RWPE2 (cell line): ENCODE measurements at regions not wholly inside any gene's neighbourhood (a gene's known extent, or its start where the extent isn't known, plus 50 kb on each side); places are given as distances from the start of the nearest gene placed in this dataset.
"Not testable (repeated sequence)": the region's sequence is repeated elsewhere in the genome, so short reads cannot be mapped to it uniquely, and the experiment has no call there.

Source experiments
- ATAC-seq: fragments of 200-7000 bp; cut with Tn5 transposase; 3 replicates; pipeline ENCODE4 v1.9.1; 2021; ENCODE audit warnings: low read depth
- DNase-seq: peaks from one replicate; pipeline ENCODE4 v3.0.0-alpha.2; 2020; ENCODE audit warnings: low spot score
- H3K27ac ChIP-seq: fragments of 450-650 bp; 2 replicates; pipeline ENCODE4 v1.5.1; 2017; ENCODE audit warnings: mild to moderate bottlenecking; ENCODE audit not compliant: poor library complexity, severe bottlenecking
- H3K27me3 ChIP-seq: fragments of 250-450 bp; sonication (Bioruptor Pico); 2 replicates; pipeline ENCODE4 v1.5.1; 2021; ENCODE audit warnings: mild to moderate bottlenecking, moderate library complexity; ENCODE audit not compliant: insufficient read depth, poor library complexity, severe bottlenecking
- H3K36me3 ChIP-seq: fragments of 250-450 bp; sonication (Bioruptor Pico); 2 replicates; pipeline ENCODE4 v1.5.1; 2020; ENCODE audit warnings: low read depth, mild to moderate bottlenecking, moderate library complexity
- H3K4me1 ChIP-seq: fragments of 250-450 bp; sonication (Bioruptor Pico); 2 replicates; pipeline ENCODE4 v1.5.1; 2021; ENCODE audit warnings: mild to moderate bottlenecking, moderate library complexity; ENCODE audit not compliant: insufficient read depth, poor library complexity, severe bottlenecking
- H3K4me3 ChIP-seq: fragments of 250-450 bp; sonication (Bioruptor Pico); 2 replicates; pipeline ENCODE4 v1.5.1; 2021; ENCODE audit warnings: mild to moderate bottlenecking, moderate library complexity; ENCODE audit not compliant: severe bottlenecking
- H3K9me3 ChIP-seq: fragments of 250-450 bp; sonication (Bioruptor Pico); 2 replicates; pipeline ENCODE4 v1.5.1; 2021; ENCODE audit warnings: mild to moderate bottlenecking, moderate library complexity; ENCODE audit not compliant: severe bottlenecking
- TF ChIP-seq, protein P1 (sequence below): fragments of 450-650 bp; IDR thresholded peaks from one replicate; pipeline ENCODE4 v1.5.1; 2017; ENCODE audit warnings: mild to moderate bottlenecking, moderate library complexity; ENCODE audit not compliant: poor library complexity, severe bottlenecking

GRCh38 chr3:153484842-153485241 is 322.8 kb downstream of the RAP2B start:
- no peak for ATAC-seq
- no peaks in the 10 kb centered on the region for H3K36me3 ChIP-seq
- H3K27me3 ChIP-seq = no peaks in the 10 kb centered on the region
- no peaks in the 10 kb centered on the region for H3K9me3 ChIP-seq
- no peak overlapping the region for H3K4me3 ChIP-seq
- no peak overlapping the region for H3K27ac ChIP-seq
- TF ChIP-seq, protein P1, sequence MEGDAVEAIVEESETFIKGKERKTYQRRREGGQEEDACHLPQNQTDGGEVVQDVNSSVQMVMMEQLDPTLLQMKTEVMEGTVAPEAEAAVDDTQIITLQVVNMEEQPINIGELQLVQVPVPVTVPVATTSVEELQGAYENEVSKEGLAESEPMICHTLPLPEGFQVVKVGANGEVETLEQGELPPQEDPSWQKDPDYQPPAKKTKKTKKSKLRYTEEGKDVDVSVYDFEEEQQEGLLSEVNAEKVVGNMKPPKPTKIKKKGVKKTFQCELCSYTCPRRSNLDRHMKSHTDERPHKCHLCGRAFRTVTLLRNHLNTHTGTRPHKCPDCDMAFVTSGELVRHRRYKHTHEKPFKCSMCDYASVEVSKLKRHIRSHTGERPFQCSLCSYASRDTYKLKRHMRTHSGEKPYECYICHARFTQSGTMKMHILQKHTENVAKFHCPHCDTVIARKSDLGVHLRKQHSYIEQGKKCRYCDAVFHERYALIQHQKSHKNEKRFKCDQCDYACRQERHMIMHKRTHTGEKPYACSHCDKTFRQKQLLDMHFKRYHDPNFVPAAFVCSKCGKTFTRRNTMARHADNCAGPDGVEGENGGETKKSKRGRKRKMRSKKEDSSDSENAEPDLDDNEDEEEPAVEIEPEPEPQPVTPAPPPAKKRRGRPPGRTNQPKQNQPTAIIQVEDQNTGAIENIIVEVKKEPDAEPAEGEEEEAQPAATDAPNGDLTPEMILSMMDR = no peak
- no peaks in the 10 kb centered on the region for H3K4me1 ChIP-seq
- no peak for DNase-seq

- no peak overlapping the region for H3K27ac ChIP-seq
- no peak overlapping the region for H3K4me3 ChIP-seq
- H3K27me3 ChIP-seq = no peaks in the 10 kb centered on the region
- DNase-seq (no peak), ATAC-seq (no peak)
- TF ChIP-seq, protein P1 = no peak
- H3K4me1 ChIP-seq = no peaks in the 10 kb centered on the region
- no peaks in the 10 kb centered on the region for H3K9me3 ChIP-seq
- no peaks in the 10 kb centered on the region for H3K36me3 ChIP-seq
Observed at GRCh38 chr3:153495422-153495821, 333.4 kb downstream of the RAP2B start.

DNA sequence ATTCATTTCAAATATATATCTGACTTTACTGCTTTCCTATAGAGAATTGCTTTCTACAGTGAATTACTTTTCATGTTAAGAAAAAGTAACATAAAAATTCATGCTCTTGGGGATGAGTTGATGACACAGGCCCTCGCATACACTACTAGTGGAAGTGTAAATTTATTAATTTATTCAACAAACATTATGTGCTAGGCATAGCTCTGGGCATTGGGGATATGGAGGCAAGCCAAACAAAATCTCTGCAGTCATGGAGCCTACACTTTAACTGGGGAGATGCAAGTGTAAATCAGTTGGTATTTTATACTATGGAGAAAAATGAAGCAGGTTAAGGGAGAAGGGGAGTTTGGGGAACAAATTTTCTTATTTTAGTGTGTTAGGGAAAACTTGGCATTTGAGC is 340.7 kb downstream of the RAP2B start:
- ATAC-seq (no peak), DNase-seq (no peak)
- Histone ChIP-seq H3K27me3 (no peaks in the 10 kb centered on the region), H3K4me1 (no peaks in the 10 kb centered on the region), H3K27ac (no peak overlapping the region), H3K9me3 (no peaks in the 10 kb centered on the region), H3K4me3 (no peak overlapping the region), H3K36me3 (no peaks in the 10 kb centered on the region)
- TF ChIP-seq, protein P1 = no peak

DNA sequence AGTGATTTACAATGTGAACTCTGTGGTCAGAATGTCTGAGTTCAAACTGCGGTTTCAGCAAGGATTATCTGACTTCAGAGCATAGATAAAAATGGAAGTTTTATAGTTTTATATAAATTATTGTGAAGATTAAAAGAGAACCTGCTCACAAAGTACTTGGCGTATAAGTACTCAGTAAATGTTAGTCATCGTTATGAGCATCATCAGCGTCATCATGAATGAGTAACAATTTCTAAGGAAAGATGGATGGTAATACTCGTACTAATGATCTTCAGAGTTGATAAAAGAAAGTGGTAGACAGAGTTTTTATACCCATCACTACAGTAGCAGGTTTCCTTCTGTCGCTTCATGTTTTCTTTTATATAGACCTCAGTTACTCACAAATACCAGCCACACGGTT is 341.8 kb downstream of the RAP2B start:
- no peaks in the 10 kb centered on the region for H3K27me3 ChIP-seq
- no peak overlapping the region for H3K27ac ChIP-seq
- ATAC-seq (no peak), DNase-seq (no peak)
- no peaks in the 10 kb centered on the region for H3K9me3 ChIP-seq
- TF ChIP-seq, protein P1 = no peak
- no peaks in the 10 kb centered on the region for H3K4me1 ChIP-seq
- H3K36me3 ChIP-seq = no peaks in the 10 kb centered on the region
- H3K4me3 ChIP-seq = no peak overlapping the region

- H3K4me1 ChIP-seq, DNase-seq, H3K27me3 ChIP-seq, ATAC-seq, H3K36me3 ChIP-seq, H3K27ac ChIP-seq, H3K4me3 ChIP-seq, H3K9me3 ChIP-seq: not testable (repeated sequence)
Observed at GRCh38 chr3:153506205-153506604, 344.2 kb downstream of the RAP2B start.

DNA sequence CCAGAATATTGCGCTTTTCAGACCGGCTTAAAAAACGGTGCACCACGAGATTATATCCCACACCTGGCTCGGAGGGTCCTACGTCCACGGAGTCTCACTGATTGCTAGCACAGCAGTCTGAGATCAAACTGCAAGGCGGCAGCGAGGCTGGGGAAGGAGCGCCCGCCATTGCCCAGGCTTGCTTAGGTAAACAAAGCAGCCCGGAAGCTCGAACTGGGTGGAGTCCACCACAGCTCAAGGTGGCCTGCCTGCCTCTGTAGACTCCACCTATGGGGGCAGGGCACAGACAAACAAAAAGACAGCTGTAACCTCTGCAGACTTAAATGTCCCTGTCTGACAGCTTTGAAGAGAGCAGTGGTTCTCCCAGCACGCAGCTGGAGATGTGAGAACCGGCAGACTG is 344.7 kb downstream of the RAP2B start:
- H3K4me3 ChIP-seq, H3K36me3 ChIP-seq, H3K27me3 ChIP-seq, ATAC-seq, DNase-seq, H3K4me1 ChIP-seq, H3K27ac ChIP-seq, H3K9me3 ChIP-seq: not testable (repeated sequence)
